ENCODE measurements at regions not wholly inside any gene's neighbourhood (a gene's known extent, or its start where the extent isn't known, plus 50 kb on each side); places are given as distances from the start of the nearest gene placed in this dataset.

DNA sequence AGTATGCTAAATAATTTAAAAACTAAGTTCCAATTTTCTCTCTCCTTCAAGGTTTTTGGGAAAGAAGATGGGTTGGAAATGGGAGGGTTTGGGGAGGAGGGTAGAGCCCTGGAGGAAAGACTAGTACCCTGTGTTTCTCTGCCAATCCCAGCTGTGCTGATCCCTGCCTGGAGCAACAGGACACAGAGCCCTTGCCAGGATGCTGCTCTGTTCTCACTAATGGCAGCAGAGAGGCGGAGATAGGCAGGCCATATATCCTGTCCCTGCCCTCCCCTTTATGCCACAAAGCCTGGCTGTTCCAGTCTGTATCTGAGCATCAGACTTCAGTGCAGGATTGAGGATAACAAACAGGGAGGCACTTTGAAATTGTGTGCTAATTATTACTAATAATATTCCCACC lies 99.0 kb downstream of the C12orf75 start:
- TF ChIP-seq, protein P1, sequence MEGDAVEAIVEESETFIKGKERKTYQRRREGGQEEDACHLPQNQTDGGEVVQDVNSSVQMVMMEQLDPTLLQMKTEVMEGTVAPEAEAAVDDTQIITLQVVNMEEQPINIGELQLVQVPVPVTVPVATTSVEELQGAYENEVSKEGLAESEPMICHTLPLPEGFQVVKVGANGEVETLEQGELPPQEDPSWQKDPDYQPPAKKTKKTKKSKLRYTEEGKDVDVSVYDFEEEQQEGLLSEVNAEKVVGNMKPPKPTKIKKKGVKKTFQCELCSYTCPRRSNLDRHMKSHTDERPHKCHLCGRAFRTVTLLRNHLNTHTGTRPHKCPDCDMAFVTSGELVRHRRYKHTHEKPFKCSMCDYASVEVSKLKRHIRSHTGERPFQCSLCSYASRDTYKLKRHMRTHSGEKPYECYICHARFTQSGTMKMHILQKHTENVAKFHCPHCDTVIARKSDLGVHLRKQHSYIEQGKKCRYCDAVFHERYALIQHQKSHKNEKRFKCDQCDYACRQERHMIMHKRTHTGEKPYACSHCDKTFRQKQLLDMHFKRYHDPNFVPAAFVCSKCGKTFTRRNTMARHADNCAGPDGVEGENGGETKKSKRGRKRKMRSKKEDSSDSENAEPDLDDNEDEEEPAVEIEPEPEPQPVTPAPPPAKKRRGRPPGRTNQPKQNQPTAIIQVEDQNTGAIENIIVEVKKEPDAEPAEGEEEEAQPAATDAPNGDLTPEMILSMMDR (IDR thresholded peaks at IDR 0.05; ENCODE audit: low read depth, low read length): no peak
- no peak for DNase-seq (ENCODE audit: low read depth in 2 of 2)
- H3K4me3 ChIP-seq (replicated peaks in 1 of 2; ENCODE audit: low read depth in 2 of 2, low read length in 2 of 2): no peak overlapping the region

- DNase-seq (ENCODE audit: low read depth in 2 of 2): no peak
- TF ChIP-seq, protein P1 (IDR thresholded peaks at IDR 0.05; ENCODE audit: low read depth, low read length): no peak
Measured at GRCh38 chr12:105431537-105432100, 101.1 kb downstream of the C12orf75 start.

GRCh38 chr12:105433804-105434203 lies 103.3 kb downstream of the C12orf75 start:
- TF ChIP-seq, protein P1 (IDR thresholded peaks at IDR 0.05; ENCODE audit: low read depth, low read length): no peak
- no peak overlapping the region for H3K4me3 ChIP-seq (replicated peaks in 1 of 2; ENCODE audit: low read depth in 2 of 2, low read length in 2 of 2)
- DNase-seq (ENCODE audit: low read depth in 2 of 2): peak; percentile 49 to 97

More at GRCh38 chr12:105431537-105432100, 101.1 kb downstream of the C12orf75 start:
- H3K4me3 ChIP-seq (replicated peaks in 1 of 2; ENCODE audit: low read depth in 2 of 2, low read length in 2 of 2): no peak overlapping the region

- H3K4me3 ChIP-seq (replicated peaks in 1 of 2; ENCODE audit: low read depth in 2 of 2, low read length in 2 of 2): no peak overlapping the region
- TF ChIP-seq, protein P1 (IDR thresholded peaks at IDR 0.05; ENCODE audit: low read depth, low read length): no peak
- DNase-seq (ENCODE audit: low read depth in 2 of 2): no peak
Measured at GRCh38 chr12:105436636-105437035, 106.1 kb downstream of the C12orf75 start.

DNA sequence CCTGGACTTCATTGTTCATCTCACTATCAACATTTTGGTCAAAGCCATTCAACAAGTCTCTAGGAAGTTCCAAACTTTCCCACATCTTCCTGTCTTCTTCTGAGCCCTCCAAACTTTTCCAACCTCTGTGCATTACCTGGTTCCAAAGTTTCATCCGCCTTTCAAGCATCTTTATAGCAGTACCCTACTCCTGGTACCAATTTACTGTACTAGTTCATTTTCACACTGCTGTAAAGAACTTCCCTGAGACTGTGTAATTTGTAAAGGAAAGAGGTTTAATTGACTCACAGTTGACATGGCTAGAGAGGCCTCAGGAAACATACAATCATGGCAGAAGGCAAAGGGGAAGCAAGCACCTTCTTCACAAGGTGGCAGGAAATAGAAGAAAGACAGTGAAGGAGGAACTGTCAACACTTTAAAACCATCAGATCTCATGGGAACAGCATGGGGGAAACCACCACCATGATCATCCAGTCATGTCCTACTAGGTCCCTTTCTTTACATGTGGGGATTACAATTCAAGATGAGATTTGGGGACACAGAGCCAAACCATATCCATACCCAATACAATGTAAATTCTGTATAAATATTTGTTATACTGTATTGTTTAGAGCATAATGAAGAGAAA lies 109.7 kb downstream of the C12orf75 start:
- DNase-seq (ENCODE audit: low read depth in 2 of 2): no peak
- H3K4me3 ChIP-seq (replicated peaks in 1 of 2; ENCODE audit: low read depth in 2 of 2, low read length in 2 of 2): no peak overlapping the region
- TF ChIP-seq, protein P1 (IDR thresholded peaks at IDR 0.05; ENCODE audit: low read depth, low read length): no peak

DNA sequence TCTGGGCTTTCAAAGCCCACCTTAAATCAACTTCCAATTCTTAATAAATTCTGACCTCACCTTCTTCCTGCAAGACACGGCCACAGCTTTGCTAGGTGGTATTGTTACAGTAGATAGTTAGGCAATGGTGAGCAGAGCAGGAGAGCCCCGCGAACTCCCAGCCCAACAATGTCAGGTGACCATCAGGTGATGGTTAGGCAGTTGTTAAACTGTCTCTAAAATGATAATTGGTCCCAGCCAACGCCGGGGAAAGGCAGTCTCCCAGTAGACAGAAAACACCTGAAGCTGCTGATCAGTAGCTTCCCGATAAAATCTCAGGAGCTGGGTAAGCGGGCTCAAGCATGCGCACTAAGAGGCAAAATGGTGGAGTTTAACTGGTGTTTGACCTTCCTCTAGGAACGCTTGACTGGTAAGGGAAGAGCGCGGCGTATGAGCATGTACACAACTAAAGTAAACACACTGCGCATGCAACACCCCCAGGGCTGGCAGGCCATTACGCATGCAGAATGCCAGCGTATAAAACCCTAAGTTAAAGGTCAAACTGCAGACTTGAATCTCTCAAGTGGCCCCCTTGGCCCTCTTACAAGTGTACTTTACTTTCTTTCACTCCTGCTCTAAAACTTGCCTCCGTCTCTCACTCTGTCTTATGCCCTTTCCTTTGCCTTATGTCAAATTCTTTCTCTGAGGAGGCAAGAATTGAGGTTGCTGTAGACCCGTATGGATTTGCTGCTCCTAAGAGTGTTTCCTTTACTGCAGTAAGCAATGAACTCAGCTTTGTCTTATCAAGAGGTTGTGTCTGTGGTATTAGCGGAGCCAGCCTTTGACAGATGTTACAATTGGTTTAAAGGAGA lies 113.5 kb downstream of the C12orf75 start:
- TF ChIP-seq, protein P1 (IDR thresholded peaks at IDR 0.05; ENCODE audit: low read depth, low read length): no peak

More for the DNA sequence above, 113.5 kb downstream of the C12orf75 start:
- no peak overlapping the region for H3K4me3 ChIP-seq (replicated peaks in 1 of 2; ENCODE audit: low read depth in 2 of 2, low read length in 2 of 2)
- peak; percentile 19 to 59 for DNase-seq (ENCODE audit: low read depth in 2 of 2)
